ENCODE measurements at regions not wholly inside any gene's neighbourhood (a gene's known extent, or its start where the extent isn't known, plus 50 kb on each side); places are given as distances from the start of the nearest gene placed in this dataset.

DNA sequence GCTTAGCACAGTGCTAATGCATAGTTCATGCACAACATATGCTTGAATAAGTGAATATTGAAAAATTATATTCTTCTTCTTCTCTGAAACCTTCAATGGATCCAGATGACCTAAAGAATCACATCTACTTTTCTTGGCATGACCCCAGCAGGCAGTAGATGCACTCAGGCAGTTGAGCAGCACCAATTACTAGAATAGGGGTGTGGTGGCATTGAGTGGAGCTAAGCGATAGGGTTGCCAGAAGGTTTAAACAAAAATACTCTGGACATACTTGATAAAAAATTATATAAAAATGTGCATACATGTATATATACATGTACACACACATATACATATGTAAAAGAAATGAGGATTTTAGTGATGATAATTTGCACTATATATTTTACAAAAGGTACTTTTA, 81.8 kb downstream of the NFKBIZ start:
- no peaks in the 10 kb centered on the region for H3F3A ChIP-seq (ENCODE audit: low read depth)
- H3K4me1 ChIP-seq (ENCODE audit: insufficient read depth, low read length, poor library complexity, severe bottlenecking), result peaks cover 11% of the 10 kb centered on the region
- no peaks in the 10 kb centered on the region for H3K27me3 ChIP-seq (ENCODE audit: insufficient read depth, low read length, poor library complexity, severe bottlenecking)
- H3K4me2 ChIP-seq (ENCODE audit: low read depth, low read length, poor library complexity, severe bottlenecking), result no peak overlapping the region
- no peaks in the 10 kb centered on the region for H4K20me1 ChIP-seq (ENCODE audit: insufficient read depth, low read length, poor library complexity, severe bottlenecking)
- no peak overlapping the region for H2AFZ ChIP-seq (ENCODE audit: low read length)
- H3K4me3 ChIP-seq (ENCODE audit: low read length, poor library complexity, severe bottlenecking), result no peak overlapping the region
- no peak overlapping the region for H3K9ac ChIP-seq (ENCODE audit: low read depth, low read length, poor library complexity, severe bottlenecking)
- H3K36me3 ChIP-seq (ENCODE audit: insufficient read depth, low read length), result no peaks in the 10 kb centered on the region
- H3K79me2 ChIP-seq (ENCODE audit: insufficient read depth, low read length), result no peaks in the 10 kb centered on the region
- TF ChIP-seq, protein P1, sequence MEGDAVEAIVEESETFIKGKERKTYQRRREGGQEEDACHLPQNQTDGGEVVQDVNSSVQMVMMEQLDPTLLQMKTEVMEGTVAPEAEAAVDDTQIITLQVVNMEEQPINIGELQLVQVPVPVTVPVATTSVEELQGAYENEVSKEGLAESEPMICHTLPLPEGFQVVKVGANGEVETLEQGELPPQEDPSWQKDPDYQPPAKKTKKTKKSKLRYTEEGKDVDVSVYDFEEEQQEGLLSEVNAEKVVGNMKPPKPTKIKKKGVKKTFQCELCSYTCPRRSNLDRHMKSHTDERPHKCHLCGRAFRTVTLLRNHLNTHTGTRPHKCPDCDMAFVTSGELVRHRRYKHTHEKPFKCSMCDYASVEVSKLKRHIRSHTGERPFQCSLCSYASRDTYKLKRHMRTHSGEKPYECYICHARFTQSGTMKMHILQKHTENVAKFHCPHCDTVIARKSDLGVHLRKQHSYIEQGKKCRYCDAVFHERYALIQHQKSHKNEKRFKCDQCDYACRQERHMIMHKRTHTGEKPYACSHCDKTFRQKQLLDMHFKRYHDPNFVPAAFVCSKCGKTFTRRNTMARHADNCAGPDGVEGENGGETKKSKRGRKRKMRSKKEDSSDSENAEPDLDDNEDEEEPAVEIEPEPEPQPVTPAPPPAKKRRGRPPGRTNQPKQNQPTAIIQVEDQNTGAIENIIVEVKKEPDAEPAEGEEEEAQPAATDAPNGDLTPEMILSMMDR (conservative IDR thresholded peaks at IDR 0.05; ENCODE audit: low read length), result no peak
- TF ChIP-seq EZH2phosphoT487 (IDR thresholded peaks at IDR 0.05; ENCODE audit: borderline replicate concordance), result no peak
- H3K9me2 ChIP-seq (replicated peaks; ENCODE audit: low read depth, low read length), result no peaks in the 10 kb centered on the region
- H3K9me3 ChIP-seq (ENCODE audit: insufficient read depth, low read depth, low read length), result no peaks in the 10 kb centered on the region

DNA sequence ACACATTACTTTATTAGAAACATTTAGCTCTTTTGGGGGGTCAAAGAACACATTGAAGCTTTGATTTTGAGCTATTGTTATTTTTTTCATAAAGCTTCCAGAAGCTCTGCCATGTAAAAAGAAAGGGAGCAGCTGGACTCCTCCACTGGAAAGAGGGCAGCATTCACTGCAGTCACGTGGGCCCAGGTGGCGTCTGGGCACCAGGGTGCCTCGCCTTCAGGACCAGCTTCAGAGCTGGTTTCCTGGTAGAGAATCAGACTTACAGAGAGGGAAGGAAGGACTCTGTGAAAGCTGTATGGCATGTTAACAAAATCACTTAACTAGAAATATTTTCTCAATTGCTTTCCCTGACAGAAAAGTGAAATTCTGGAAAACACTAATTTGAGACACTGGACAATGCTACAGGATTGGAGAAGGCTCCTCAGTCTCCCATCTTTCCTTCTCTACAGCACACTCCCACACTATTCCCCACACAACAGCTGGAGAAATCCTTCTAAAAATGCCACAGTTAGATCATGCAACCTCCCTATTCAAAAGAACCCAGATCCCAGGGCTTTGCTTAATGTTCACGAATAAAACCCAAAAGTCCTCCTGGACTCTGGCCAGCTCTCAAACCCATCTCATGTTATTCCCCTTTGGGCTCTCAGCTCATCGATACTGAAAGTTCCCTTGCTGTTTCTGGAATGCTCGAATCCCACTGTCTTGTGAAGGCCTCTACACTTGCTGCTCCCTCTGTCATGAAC, 83.2 kb downstream of the NFKBIZ start:
- no peaks in the 10 kb centered on the region for H3K9me3 ChIP-seq (ENCODE audit: insufficient read depth, low read depth, low read length)
- H3K4me3 ChIP-seq (ENCODE audit: low read length, poor library complexity, severe bottlenecking), result no peak overlapping the region
- no peak overlapping the region for H2AFZ ChIP-seq (ENCODE audit: low read length)
- no peaks in the 10 kb centered on the region for H3K9me2 ChIP-seq (replicated peaks; ENCODE audit: low read depth, low read length)
- H3K4me2 ChIP-seq (ENCODE audit: low read depth, low read length, poor library complexity, severe bottlenecking), result no peak overlapping the region
- H3K9ac ChIP-seq (ENCODE audit: low read depth, low read length, poor library complexity, severe bottlenecking), result no peak overlapping the region
- no peaks in the 10 kb centered on the region for H3K27me3 ChIP-seq (ENCODE audit: insufficient read depth, low read length, poor library complexity, severe bottlenecking)
- H4K20me1 ChIP-seq (ENCODE audit: insufficient read depth, low read length, poor library complexity, severe bottlenecking), result no peaks in the 10 kb centered on the region
- H3K79me2 ChIP-seq (ENCODE audit: insufficient read depth, low read length), result no peaks in the 10 kb centered on the region
- H3F3A ChIP-seq (ENCODE audit: low read depth), result no peaks in the 10 kb centered on the region
- H3K36me3 ChIP-seq (ENCODE audit: insufficient read depth, low read length), result no peaks in the 10 kb centered on the region
- H3K4me1 ChIP-seq (ENCODE audit: insufficient read depth, low read length, poor library complexity, severe bottlenecking), result peaks cover 22% of the 10 kb centered on the region
- TF ChIP-seq, protein P1 (conservative IDR thresholded peaks at IDR 0.05; ENCODE audit: low read length), result no peak

DNA sequence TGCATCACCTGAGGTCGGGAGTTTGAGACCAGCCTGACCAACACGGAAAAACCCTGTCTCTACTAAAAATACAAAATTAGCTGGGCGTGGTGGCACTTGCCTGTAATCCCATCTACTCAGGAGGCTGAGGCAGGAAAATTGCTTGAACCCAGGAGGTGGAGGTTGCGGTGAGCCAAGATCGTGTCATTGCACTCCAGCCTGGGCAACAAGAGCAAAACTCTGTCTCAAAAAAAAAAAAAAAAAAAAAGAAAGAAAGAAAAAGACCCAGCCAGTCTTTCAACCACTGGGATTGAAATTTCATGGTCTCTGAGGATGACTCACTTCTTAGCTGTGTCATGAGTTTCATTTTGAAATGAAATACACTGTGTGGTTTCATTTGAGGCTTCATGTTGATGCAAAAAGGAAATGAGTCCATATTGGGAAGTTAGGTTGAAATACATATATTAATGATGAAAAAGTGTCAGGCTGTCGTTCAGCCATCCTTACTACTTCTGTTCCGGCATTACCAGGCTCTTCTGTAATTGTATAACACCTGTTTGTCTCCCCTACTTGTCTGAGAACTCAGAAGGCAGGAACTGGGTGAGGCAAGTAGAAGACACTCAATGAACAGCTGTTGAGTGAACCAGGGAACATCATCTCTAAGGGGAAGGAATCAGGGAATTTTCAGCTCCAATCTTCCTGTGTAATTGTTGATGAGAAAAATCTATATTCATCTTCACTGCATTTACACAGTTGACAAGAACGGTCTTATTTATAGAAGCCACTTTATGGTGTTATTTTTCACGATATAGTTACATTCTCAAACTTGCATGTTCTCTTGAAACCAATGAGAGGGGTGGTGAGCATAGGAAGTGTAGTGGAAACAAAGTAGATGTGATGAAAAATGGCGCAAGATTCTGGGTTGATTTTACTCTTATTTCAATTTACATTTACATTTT, 87.4 kb downstream of the NFKBIZ start:
- Histone ChIP-seq H2AFZ (ENCODE audit: low read length) (peak overlapping the region; percentile 5; the same call in 1 of the 2 replicates), H3F3A (ENCODE audit: low read depth) (peaks cover 2% of the 10 kb centered on the region; the same call in 1 of the 2 replicates), H3K9me2 (replicated peaks; ENCODE audit: low read depth, low read length) (no peaks in the 10 kb centered on the region), H3K9me3 (ENCODE audit: insufficient read depth, low read depth, low read length) (no peaks in the 10 kb centered on the region), H3K27me3 (ENCODE audit: insufficient read depth, low read length, poor library complexity, severe bottlenecking) (no peaks in the 10 kb centered on the region), H4K20me1 (ENCODE audit: insufficient read depth, low read length, poor library complexity, severe bottlenecking) (no peaks in the 10 kb centered on the region), H3K4me2 (ENCODE audit: low read depth, low read length, poor library complexity, severe bottlenecking) (peak overlapping the region; percentile 44), H3K4me3 (ENCODE audit: low read length, poor library complexity, severe bottlenecking) (peak overlapping the region; percentile 31), H3K9ac (ENCODE audit: low read depth, low read length, poor library complexity, severe bottlenecking) (no peak overlapping the region), H3K36me3 (ENCODE audit: insufficient read depth, low read length) (no peaks in the 10 kb centered on the region), H3K4me1 (ENCODE audit: insufficient read depth, low read length, poor library complexity, severe bottlenecking) (peaks cover 64% of the 10 kb centered on the region), H3K79me2 (ENCODE audit: insufficient read depth, low read length) (no peaks in the 10 kb centered on the region)
- TF ChIP-seq EZH2phosphoT487 (IDR thresholded peaks at IDR 0.05; ENCODE audit: borderline replicate concordance), result no peak
- TF ChIP-seq, protein P1 (conservative IDR thresholded peaks at IDR 0.05; ENCODE audit: low read length), result no peak

Data from Loucy (cell line).